ENCODE measurements at regions not wholly inside any gene's neighbourhood (a gene's known extent, or its start where the extent isn't known, plus 50 kb on each side); places are given as distances from the start of the nearest gene placed in this dataset.

DNA sequence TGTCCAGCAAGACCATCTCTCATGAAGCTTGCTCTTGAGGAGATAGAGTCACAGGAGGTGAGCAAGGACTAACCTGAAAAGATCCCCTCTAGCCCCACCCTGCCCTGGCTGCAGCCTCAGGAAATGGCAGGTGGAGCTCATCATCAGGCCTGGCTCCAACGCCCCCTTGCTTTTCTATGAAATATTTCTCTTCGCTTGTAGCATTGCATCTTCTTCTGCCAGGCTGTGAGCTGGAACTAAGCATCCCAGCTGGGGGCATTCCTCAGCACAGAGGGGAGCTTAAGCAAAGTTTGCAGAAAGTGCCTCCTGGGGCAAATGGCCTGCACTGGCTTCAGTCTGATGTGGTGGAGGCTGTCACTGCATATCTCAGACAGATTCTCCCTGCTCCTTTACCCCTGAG is 90.1 kb upstream of the LGALSL start:
- DNase-seq (ENCODE audit: low spot score) = no peak
- no peak for FAIRE-seq

DNA sequence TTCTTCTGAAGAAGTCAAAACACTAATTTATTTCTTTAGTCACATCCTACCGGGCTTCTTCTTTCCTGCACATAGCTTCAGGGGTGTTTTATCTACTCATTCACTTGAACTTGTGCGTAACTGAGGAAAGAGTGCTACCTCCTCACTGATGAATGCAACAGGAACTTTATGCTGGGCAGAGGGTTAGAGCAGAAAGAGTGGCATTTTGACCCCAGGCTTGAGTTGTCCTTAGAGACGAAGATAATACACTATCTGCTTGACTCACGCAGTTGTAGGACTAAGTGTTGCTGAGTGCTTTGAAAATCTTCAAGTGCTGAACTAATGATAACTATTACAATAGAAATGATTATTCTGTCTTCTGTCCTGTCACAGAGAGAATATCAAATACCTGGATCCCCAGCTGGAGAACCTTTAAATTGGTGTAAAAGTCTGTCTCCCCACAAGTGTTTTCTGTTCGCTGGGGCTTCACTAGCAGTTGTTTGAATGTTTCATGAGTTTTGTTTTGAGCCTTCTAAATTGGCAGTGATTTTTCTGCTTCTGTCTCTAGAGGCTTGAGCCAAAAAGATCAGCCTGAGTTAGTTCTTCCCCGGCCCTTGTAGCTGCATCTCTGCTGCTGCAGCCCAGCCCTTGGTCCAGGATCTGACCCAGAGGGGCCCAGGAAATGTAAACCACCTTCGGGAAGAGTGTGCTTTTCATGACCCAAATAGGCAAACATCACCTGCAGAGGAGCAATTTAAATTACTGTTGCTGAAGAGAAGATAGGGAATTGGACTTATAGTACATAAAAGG is 86.3 kb upstream of the LGALSL start:
- no peak for DNase-seq (ENCODE audit: low spot score)
- no peak for FAIRE-seq

- FAIRE-seq = peak; percentile 37
Observed at GRCh38 chr2:64369706-64370105, 84.3 kb upstream of the LGALSL start.

GRCh38 chr2:64371727-64372126 is 82.2 kb upstream of the LGALSL start:
- FAIRE-seq (no peak), DNase-seq (ENCODE audit: low spot score) (peak; percentile 46)

More at GRCh38 chr2:64369706-64370105, 84.3 kb upstream of the LGALSL start:
- DNase-seq (ENCODE audit: low spot score) = no peak

- FAIRE-seq (no peak), DNase-seq (ENCODE audit: low spot score) (peak; percentile 69)
Observed at GRCh38 chr2:64374686-64375085, 79.3 kb upstream of the LGALSL start.

GRCh38 chr2:64376926-64377325 is 77.0 kb upstream of the LGALSL start:
- no peak for FAIRE-seq

DNA sequence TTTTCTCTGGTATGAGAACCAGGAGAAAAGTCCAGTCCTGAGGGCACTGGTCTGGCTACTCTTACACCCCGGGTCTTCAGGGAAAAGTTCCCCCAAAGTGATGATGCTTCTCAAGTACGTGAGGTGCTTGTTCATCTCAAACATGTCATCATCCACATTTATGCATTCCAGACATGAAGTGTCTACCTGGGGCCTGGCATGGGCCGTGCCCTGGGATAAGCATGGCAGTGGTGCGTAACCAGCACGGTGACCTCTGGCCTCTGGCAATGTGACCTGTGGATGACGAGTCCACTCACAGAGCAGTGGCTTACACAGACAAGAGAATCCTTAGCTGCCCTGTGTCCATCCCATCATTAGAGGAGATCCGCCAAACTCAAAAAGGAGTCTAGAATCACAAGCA is 74.8 kb upstream of the LGALSL start:
- FAIRE-seq (no peak), DNase-seq (ENCODE audit: low spot score) (no peak)

More at GRCh38 chr2:64376926-64377325, 77.0 kb upstream of the LGALSL start:
- no peak for DNase-seq (ENCODE audit: low spot score)

GRCh38 chr2:64380853-64381527 is 73.0 kb upstream of the LGALSL start:
- no peak for DNase-seq (ENCODE audit: low spot score)
- no peak for FAIRE-seq

DNA sequence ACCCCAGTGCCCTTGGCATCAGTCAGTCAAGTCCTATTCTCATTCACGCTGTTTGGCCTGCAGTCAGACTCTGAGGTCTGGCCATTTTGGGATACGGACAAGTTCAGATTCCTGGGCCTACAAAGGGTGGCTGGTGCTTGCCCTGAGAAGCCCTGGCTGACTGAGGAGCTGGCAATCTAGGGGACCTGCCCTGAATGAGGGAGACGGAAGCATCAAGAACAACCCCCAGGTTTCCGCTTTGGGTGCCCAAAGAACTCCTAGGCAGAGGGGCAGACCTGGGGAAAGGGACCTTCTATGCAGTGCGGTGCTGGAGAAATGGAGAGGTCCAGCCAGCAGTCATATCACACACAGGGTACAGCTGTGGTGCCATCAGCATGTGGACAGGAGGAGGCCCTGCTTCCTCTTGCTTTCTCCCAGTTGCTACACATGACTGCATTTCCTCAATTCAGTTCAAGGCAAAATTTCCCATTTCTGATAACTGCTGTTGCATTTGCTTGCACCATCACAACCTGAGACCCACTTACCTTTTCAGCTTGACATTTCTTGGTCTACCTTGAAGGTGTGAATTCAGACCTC is 70.9 kb upstream of the LGALSL start:
- peak; percentile 27 for FAIRE-seq
- no peak for DNase-seq (ENCODE audit: low spot score)

- DNase-seq (ENCODE audit: low spot score) (no peak), FAIRE-seq (no peak)
Observed at GRCh38 chr2:64383881-64384280, 70.1 kb upstream of the LGALSL start.

DNA sequence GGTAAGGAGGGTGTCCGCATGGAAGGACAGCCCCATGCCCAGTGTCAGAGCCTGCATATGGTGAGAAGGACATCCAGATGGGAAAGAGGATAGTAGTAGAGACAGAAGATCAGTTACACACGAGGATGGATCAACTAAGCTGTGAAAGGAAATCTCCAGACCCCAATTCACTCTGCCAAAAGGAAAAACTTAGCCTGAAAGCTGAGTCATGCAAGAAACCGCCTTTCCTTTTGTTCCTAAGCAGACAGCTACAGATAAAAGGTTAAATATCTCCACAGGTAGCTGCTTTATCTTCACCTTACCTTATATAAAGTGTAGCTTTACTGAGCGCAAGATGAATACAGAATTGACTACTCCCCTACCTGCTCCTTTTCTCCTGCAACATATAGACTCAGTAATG is 67.3 kb upstream of the LGALSL start:
- DNase-seq (ENCODE audit: low spot score) = no peak
- FAIRE-seq = no peak

- DNase-seq (ENCODE audit: low spot score) = no peak
- no peak for FAIRE-seq
Observed at GRCh38 chr2:64390586-64390985, 63.4 kb upstream of the LGALSL start.

- FAIRE-seq (no peak), DNase-seq (ENCODE audit: low spot score) (no peak)
Observed at GRCh38 chr2:64391424-64391823, 62.5 kb upstream of the LGALSL start.

- peak; percentile 20 for FAIRE-seq
Observed at GRCh38 chr2:64391940-64392339, 62.0 kb upstream of the LGALSL start.

DNA sequence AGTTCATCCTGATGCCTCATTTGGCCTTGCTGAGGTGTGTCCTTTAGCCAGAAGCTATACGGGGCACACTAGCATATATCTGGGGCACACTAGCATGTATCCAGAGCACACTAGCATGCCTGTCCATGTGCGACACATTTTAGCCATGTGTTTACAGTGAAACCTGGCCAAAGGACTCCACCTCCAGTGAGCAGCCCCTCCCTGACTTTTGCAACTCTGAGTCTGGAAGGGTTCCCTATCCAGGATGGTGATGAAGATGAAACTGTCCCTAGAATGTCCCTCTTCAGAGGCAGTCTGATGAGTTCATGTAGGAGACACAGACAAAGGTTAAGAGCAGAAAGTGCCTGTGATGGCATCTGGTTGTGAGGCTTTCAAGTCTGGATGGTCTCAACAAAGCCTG is 61.4 kb upstream of the LGALSL start:
- FAIRE-seq = no peak

More at GRCh38 chr2:64391940-64392339, 62.0 kb upstream of the LGALSL start:
- DNase-seq (ENCODE audit: low spot score) = no peak

GRCh38 chr2:64393383-64394010 is 60.5 kb upstream of the LGALSL start:
- DNase-seq (ENCODE audit: low spot score) = no peak

More for the DNA sequence above, 61.4 kb upstream of the LGALSL start:
- DNase-seq (ENCODE audit: low spot score) = no peak

DNA sequence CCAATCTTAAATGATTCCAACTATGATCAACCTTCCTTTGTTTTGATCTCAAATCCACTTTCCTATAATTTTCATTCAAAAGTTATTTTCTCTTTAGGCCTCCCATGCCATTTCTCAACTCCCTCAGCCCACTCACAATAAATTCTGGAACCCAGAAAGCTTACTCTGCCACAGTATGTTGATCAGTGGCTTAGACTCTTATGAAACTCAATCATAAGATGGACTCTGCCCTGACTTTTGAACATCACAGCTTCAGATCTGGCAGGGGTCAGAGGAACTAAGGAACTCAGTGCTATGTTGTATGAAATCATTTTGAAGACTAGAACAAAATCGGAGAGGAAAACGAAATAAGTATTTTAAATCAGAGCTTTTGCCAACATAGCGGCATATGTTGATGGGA is 59.8 kb upstream of the LGALSL start:
- FAIRE-seq (no peak), DNase-seq (ENCODE audit: low spot score) (no peak)

More at GRCh38 chr2:64393383-64394010, 60.5 kb upstream of the LGALSL start:
- peak; percentile 56 for FAIRE-seq

- FAIRE-seq = no peak
- DNase-seq (ENCODE audit: low spot score) = no peak
Observed at GRCh38 chr2:64396001-64396400, 58.0 kb upstream of the LGALSL start.

DNA sequence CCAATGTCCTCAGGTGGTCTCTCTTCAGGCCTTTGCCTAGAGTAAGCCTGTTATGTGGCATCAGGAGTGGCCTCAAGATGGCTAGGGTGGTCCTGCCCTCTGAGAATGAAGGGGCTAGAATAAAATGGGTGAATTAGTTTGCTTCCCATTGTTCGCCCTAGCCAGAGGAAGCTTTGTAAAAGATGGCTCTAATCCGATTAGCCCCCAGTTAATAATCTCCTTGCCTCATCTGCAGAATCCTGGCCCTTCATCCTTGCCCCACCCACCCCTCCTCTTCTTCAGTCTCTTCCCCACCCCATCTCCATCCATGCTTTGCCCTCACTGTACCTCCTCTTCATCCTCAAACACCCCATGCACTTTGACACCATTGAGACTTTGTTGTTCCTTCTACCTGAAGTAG is 57.4 kb upstream of the LGALSL start:
- DNase-seq (ENCODE audit: low spot score) (no peak), FAIRE-seq (no peak)

- no peak for DNase-seq (ENCODE audit: low spot score)
- no peak for FAIRE-seq
Observed at GRCh38 chr2:64398516-64399129, 55.3 kb upstream of the LGALSL start.

- FAIRE-seq (no peak), DNase-seq (ENCODE audit: low spot score) (no peak)
Observed at GRCh38 chr2:64399521-64399920, 54.4 kb upstream of the LGALSL start.

All from urothelium cell line (cell line).